Lower leg skin (tissue), 3 donors: ENCODE measurements at regions not wholly inside any gene's neighbourhood (a gene's known extent, or its start where the extent isn't known, plus 50 kb on each side); places are given as distances from the start of the nearest gene placed in this dataset.

Source experiments
- POLR2A ChIP-seq, 2 donors: fragments of 450-650 bp; IDR thresholded peaks; one replicate each; pipeline ENCODE4 v1.6.1; 2016 to 2017; ENCODE audit warnings: antibody characterized with exemption in 2 of 2, mild to moderate bottlenecking in 1 of 2, moderate library complexity in 1 of 2
- TF ChIP-seq, protein P1 (sequence below), 3 donors: fragments of 450-650 bp; IDR thresholded peaks; one replicate each; pipeline ENCODE4 v1.5.1; 2016; ENCODE audit warnings: antibody characterized with exemption in 3 of 3, mild to moderate bottlenecking in 3 of 3, moderate library complexity in 2 of 3

GRCh38 chr4:64799751-64800150 is 390.5 kb upstream of the TECRL start:
- TF ChIP-seq, protein P1, sequence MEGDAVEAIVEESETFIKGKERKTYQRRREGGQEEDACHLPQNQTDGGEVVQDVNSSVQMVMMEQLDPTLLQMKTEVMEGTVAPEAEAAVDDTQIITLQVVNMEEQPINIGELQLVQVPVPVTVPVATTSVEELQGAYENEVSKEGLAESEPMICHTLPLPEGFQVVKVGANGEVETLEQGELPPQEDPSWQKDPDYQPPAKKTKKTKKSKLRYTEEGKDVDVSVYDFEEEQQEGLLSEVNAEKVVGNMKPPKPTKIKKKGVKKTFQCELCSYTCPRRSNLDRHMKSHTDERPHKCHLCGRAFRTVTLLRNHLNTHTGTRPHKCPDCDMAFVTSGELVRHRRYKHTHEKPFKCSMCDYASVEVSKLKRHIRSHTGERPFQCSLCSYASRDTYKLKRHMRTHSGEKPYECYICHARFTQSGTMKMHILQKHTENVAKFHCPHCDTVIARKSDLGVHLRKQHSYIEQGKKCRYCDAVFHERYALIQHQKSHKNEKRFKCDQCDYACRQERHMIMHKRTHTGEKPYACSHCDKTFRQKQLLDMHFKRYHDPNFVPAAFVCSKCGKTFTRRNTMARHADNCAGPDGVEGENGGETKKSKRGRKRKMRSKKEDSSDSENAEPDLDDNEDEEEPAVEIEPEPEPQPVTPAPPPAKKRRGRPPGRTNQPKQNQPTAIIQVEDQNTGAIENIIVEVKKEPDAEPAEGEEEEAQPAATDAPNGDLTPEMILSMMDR (IDR thresholded peaks at IDR 0.05): no peak
- TF ChIP-seq POLR2A (IDR thresholded peaks at IDR 0.05): no peak
